NCI-H2196 (cell line): ENCODE measurements at regions not wholly inside any gene's neighbourhood (a gene's known extent, or its start where the extent isn't known, plus 50 kb on each side); places are given as distances from the start of the nearest gene placed in this dataset.

Source experiments
- DNase-seq: peaks from one replicate; lab custom pipeline; 2025; ENCODE audit not compliant: unreplicated experiment; lab: John Stamatoyannopoulos, UW

DNA sequence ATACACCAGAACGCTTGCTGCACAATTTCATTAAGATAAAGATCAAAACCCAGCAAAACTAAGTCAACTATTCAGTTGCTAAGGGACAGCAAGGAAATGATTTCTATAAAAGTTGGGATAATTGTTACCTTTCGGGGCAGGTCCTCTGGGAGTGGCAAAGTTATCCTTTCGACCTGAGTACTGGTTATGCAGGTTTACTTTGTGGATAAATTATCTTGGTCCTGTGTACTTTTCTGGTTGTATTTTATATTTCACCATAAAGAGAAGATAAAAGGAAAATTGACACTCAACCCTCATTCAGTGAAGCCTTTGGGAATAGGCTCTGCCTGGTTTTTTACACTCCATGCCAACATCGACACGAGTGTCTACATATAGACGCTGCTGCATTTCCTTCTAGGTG, 146.5 kb downstream of the SYK start:
- DNase-seq: no peak

DNA sequence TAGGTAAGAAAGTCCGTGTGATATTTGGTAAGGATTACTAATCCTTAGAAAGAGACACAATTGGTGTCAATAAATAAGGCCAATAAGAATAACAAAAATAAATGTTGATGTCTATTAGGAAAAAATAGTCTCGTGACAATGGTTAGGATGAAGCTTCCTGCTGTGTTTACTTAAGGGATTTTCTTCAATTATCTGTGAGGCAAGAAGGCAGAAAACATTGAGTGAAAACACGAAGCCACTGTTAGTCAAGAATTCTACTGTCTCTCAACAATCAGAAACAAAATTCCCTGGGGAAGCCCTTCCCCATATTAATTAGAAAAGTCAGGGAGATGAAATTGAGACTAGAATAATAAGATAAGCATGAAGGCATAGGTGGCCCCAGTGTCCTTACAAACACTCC, 149.0 kb downstream of the SYK start:
- DNase-seq: no peak

DNA sequence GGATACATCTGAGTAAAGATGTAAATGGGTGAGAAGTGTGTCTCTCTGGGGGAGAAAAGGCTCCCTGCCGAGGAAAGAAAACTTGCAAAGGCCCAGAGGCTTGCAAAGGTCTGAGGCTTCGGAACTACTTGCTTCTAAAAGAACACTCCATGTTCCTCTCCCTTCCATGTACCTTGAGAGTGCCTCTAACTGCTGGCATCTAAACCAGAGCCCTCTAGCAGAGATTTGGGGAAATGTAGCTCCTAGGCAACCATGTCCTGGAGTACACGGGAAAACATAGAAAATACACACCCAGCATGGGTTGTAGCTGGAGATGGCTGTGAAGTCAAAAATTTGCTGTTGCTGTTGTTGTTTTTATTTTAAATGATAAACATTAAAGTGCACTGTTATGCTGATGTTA, 151.6 kb downstream of the SYK start:
- DNase-seq: no peak

DNA sequence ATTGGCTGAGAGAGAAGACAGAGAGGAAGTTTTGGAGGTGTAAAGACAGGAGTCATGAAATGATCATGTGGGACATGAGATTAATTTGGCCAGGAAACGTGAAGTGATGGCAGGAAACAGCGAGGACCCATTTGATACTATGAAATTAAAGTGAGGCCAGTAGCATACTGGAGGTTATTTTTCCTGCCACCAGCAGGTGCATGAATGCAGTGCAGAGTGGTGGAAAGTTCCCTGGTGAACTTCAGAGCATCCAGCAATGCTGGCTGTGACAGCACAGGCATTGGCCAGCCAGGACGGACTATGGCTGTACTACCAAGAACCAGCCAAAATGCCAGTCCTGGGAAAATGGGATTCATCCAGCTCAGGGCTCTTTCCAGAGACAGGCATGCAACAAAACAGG, 152.2 kb downstream of the SYK start:
- DNase-seq: no peak

DNA sequence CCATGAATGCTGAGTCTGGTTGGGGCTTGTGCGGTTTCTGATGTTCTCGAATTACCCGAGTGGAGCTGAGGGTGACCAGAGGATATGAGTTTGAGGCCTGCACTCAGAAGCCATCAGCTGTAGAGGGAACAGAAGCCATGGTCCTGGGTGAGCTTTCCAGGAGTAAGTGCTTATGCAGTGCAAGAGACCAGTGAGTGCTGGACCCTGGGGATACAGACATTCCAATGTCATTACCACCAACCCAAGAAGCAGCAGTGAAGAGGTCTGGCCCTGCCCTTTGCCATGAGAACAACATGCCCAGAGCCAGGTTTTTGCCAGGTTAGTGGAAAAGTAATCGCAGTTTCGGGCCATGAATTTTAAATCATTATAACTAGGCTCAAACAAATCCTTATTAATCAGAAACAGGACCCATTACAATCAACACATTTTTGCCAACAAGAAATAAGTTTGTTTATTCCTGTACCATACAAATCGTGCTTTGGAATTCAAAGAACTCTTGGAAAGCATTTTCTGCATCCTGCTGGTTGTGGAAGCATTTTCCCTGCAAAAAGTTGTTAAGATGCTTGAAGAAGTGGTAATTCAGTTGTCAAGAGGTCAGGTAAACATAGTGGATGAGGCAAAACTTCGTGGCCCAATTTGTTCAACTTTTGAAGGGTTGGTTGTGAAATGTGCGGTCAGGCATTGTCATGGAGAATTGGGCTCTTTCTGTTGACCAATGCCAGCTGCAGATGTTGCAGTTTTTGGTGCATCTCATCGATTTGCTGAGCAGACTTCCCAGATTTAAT, 154.6 kb downstream of the SYK start:
- DNase-seq: no peak

DNA sequence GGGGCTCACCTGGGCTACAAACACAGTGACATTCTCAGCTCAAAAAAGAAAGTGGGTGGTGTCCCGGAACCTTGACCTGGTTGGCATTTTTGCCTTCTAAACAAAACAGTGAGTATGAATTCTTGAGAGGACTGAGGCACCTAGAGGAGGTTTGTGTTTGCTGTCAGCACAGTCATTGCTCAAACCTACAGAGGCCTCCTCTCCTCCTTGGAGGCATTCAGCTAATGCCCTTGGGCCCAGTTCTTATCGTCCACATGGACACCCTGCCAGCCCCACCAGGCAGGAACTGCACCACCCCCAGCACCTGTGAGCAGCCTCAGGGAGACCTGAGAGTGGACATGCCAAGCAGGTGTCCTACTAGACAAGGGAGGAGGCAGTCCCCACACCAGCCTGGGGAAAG, 156.7 kb downstream of the SYK start:
- DNase-seq: no peak

DNA sequence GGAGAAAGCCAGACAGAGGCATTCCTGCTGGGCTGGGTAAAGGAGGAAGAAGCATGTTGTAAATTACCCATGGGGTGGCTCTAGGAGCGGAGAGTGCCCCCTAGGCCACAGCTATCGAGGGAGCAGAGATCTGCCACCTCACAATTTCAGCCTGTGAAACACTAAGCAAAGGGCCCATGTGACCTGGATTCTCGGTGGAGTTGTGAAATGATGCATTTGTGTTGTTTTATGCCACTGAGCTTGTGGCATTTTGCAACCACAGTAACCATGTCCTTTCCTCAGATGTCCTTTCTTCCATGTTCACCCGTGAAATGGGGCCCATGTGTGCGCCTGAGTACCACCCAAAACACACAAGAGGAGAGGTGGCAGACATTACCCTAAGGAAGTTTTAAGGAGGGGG, 159.3 kb downstream of the SYK start:
- no peak for DNase-seq

DNA sequence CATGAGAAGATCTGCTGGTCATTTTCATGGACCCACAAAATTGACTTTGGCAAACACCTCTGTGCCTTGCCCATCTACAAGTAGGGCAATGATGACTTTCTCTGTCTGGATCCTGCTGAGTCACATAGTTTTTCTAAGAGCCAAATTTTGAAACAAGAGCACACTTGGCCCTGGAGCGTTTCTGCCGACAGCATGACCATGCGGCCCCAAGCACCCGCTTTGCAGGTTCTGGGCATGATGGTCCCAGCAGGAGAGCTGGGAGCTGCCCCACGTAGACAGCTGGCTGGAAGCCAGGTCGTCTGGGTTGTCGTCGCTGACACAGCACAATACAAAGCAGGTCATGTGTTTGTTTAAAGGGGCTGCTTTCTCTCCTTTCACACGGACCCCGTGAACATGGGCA, 159.8 kb downstream of the SYK start:
- DNase-seq: peak; percentile 12

DNA sequence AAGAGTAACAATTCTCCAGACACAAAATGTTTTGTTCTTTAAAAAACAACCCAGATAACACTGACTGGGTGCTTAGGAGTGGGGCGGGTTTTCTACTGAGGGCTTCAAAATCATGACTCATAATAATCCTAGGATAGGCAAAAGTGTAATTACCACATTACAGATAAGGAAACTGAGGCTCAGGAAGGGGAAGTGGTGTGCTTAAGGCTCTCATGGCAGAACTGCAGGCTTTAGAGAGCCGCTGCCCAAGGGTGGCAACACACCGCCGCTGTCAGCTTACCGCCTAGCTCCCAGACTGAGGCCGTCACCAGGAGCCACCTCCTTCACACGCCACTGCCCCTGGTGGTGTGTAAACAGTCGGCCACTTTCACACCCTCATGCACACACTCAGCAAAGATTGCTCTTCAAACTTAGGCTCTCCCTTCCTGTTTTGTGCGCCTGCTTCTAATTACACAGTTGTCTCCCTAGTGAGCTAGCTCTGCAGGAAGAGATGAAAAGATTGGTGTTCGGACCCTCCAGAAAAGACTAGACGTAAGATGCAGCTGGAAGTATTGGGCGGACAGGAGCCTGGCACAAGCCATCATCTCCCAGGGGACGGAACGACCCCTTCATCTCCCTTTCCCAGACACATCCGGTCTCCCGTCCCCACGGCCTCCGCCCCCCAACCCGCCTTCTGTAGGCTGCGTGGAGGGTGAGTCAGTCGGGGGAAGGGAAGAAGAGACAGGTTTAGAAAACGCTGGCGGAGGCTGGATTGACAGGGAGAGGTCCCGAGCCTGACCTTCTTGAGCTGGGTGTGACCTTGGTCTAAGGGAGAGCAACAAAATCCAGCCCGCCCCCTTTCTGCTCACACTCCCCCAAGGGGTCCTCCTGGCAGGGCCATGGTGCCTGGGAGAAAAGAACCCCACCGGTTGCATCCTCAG, 162.7 kb downstream of the SYK start:
- DNase-seq: no peak

DNA sequence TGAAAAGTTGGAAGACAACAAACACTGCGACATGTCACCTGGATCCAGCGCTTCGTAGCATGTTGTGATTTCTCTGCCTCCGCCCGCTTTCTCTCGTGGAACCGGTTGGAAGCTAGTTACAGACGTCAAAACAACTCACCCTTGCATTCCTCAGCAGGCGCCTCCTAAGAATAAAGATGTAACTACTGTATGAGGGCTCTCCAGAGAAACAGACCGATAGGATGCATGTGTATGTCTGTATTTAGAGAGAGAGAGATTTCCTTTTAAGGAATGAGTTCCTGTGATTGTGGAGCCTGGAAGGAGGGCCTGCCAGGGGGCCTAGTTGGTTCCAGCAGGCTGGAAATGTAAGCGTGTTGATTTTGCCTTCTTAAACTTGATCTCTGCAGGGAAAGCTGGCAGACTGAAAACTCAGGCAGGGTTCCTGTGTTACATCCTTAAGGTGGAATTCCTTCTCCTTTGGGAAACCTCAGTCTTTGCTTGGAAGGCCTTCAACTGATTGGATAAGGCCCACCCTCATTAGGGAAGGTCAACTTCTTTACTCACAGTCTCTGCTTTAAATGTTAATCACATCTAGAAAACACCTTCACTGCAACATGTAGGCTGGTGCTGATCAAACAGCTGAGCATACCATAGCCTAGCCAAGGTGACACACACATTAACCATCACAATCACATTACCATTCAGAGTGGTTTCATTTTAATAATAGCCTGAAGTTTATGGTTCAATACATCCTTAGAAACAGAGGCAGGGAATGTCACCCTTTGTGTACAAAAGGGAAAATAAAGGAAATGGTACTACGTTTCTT, 163.8 kb downstream of the SYK start:
- DNase-seq: no peak

DNA sequence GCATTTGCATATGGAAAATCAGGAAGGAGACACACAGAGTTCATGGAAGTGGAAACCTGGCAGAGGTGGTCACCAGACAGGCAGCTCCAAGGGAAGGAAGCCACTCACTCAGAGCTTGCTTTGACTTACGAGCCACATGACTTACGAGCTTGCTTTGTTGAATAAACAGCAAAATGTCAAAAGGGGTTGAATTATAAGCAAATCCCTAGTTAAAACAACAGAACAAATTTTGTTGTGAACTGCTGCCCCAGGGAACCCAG, 164.3 kb downstream of the SYK start:
- no peak for DNase-seq

DNA sequence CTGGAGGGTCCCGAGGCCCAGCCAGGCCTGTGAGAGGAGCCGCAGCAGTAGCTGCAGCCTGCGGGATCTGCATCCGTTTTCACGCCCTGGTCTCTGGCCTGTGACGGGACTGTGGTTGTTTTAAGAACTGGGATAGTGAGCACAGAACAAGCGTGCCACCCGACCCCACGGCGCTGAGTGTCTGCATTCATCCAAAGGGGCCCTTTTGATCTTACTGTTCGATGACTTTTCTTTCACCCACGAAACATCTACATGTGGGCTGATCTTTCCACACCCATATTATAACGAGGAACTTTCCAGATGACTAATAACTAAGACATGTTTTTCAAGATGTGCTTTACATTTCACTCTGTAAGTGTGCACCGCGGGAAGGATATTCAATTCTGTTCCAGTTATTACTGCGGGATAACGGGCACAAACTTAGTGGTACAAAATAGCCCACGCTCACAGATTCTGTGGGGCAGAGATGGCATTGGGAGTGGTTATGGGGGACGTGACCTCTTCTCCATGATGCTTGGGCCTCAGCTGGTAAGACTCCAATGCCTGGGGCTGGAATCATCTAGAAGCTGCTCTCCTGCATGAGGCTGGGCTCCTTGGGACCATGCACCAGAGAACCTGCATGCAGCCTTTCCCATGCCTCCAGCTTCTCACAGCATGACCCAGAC, 165.0 kb downstream of the SYK start:
- no peak for DNase-seq

DNA sequence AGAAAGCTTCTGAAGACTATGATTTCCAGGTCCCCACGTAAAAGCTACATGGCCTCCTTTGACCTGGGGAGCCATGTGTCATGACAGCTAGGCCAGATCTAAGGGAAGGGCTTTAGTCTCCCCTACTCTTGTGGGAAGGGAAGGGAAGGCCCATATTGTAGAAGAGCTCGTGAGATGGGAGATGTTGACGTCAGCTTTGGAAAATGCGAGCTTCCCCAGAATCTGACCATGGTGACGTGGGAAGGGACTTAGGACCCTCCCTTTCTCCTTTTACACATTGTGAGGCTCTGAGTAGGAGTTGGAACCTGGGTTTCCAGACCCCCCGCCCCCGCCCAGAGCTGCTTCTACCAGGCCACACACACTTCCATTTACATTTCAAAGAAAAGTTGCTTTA, 165.5 kb downstream of the SYK start:
- DNase-seq: no peak

DNA sequence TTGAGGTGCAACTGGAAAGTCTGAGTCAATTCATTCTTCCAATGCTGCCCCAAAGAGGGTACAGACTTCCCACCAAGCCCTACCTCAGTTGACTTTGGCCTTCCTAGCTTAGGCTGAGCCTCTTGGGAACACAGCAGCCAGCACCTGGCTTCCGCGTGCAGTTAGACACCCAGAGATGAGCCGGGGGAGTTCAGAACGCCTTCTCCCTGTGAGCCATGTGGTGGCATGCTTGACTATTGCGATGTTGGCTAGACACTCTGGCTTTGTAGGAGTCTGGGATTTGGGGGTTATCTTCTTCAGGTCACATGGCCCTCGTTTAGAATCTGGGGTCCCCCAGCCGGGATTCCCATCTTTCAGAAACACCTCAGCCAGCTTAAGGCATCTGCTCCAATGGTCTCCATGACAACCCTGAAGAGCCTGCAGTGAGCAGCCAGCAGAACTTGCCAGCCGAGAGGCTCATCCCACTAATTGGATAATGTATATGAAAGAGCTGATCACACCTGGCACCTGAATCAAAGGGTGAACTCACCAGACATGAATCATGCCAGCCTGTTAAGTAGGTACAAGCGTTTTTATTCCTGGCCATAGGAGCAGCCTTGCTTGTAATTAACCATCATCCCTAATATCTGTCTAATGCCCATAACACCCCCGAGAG, 167.5 kb downstream of the SYK start:
- peak; percentile 31 for DNase-seq

DNA sequence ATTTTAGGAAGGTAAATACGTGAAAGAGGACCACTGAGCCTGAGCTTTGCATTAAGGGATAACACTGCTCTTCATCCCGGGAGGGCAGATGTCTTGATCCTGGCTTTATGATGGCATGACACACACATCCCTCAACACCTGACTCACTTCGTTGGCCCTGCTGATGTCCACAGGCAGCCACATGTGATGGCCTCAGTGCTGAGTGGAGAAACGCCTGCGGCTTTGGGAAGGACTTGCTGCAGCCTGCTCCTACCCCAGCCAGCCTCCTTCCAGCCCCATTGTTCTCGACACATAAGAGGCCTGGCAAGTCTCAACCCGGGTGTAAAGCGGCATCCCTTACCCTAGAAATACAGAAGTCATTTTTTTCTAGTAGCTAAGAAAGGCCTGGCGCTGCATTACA, 169.0 kb downstream of the SYK start:
- no peak for DNase-seq

DNA sequence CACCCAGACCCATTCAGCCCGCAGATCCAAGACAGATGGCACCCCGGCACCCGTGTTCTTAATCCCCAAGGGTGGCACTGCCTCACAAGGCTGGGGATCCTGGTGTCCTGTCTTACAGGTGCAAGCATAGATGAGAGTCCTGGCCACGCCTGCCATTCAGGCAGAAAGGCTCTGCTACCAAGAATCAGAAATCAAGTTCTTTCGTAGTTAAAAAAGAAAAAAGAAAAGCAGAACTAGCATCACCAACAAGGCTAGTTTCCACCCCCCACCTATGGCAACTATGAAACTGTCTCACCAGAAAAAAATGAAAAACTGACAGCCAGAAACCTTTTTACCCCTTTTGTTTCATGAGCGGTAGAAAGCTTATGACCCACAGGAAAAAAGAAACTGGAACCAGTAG, 170.4 kb downstream of the SYK start:
- no peak for DNase-seq

DNA sequence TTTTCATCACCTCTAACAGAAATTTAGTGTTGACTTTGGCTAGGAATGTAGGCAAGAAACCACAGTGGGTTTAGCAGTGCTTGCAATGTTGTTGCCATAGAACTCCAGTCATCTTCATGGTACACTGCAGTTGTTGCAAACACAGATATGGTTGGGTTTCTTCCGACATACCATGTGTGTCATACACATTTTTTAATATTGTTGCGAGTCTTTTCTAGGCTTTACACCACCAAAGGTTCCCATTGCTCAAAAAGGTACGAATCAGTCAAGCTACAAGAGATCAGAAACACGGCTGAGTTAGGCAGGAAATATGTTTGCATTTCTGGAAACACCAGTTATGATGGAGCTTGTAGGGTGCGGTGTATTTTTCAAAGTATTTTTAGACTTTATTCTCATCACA, 172.4 kb downstream of the SYK start:
- DNase-seq: no peak

DNA sequence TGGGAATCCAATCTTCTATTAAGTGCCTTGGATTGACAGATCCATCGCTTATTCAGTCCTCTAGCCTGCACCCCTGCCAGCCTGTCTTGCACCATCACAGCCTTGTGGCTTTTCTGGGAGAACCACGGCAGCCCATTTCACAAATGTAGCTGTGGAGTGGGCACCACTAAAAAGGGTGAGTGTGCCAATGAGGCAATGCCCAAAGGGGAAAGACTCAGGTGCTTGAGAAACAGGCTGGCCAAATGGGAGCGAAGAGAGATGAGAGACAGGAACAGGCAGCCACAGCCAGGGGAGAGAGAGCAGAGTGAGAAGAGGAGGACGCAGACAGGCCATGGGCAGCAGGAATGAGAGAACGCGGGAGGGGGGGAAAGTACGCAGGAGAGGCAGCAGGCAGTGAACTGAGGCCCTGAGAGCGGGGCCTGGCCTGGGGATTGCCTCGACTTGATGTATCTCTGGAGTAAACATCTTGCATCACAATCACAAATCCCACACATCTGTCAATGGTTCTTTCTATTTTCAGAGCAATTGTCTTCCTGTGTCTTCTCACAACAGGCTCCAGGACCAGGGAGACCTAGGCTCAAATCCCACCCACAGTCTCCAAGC, 173.1 kb downstream of the SYK start:
- no peak for DNase-seq

DNA sequence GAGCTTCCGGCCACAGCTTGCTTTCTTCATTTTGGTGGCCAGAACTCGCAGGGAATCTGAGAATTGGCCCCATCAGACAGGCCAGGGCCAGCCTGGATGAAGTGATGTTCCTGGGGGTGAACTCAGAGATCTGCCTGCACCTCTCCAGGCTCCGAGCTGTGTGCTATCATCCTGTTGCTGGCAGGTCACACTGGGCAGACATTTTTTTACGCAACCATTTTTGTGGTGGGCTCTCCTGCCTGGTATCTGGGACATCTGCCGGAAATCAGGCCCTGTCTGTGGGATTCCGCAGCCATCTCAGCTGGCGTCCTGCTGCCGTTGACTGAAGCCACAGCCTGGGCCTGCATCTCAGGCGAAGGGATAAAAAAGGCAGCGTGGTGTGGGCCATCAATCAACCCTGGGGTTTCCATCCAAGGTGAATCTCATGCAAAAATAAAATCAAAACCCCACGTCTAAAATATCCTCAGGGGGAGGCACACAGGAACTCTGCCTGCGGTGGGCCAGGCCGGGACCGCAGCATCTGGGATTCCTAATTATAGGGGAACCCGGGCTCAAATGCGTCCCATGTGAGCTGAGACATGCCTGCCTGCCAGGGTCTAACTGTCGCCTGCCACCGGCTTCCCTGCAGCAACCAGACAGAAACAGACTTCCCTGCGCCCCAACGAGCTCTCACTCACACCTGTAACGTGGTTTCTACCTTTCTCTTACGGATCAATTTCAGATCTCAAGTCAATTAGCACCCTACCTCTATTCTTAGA, 174.3 kb downstream of the SYK start:
- DNase-seq: no peak

DNA sequence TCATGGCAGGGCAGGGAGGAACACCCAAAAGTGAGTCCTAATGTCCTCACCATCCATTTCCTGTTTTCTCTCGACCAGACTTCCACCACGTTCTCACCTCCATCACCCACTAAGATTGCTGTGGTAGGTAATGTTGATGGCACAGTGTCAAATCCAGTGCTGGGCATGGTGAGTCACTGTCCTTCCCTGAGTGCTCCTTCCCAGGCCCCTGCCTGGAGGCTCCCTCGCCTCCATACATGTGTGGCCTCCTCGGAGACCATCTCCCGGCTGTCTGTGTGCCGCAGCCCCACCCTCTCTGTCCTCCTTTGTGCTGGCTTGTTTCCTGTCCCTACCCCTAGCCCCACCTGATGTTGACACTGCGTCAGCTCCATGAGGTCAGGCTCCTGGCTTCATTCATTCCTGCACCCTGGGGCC, 177.5 kb downstream of the SYK start:
- DNase-seq: no peak
